WI38 (cell line): ENCODE measurements at regions not wholly inside any gene's neighbourhood (a gene's known extent, or its start where the extent isn't known, plus 50 kb on each side); places are given as distances from the start of the nearest gene placed in this dataset.
"Not testable (repeated sequence)": the region's sequence is repeated elsewhere in the genome, so short reads cannot be mapped to it uniquely, and the experiment has no call there.

Source experiments
- H3K4me3 ChIP-seq: 2 replicates; pipeline ENCODE4 v1.5.1; 2011; ENCODE audit warnings: low read depth, mild to moderate bottlenecking, control low read depth, low read length
- CTCF ChIP-seq: IDR thresholded peaks from 2 replicates; pipeline ENCODE4 v1.5.1; 2012; ENCODE audit warnings: low read depth, mild to moderate bottlenecking, control low read depth, low read length

DNA sequence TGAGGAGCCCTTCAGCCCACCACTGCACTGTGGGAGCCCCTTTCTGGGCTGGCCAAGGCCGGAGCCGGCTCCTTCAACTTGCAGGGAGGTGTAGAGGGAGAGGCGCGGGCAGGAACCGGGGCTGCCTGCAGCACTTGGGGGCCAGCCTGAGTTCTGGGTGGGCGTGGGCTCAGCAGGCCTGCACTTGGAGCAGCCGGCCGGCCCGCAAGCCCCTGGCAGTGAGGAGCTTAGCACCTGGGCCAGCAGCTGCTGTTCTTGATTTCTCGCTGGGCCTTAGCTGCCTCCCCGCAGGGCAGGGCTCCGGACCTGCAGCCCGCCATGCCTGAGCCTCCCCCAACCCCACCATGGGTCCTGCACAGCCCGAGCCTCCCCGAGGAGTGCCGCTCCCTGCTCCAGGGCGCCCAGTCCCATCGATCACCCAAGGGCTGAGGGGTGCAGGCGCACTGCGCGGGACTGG, 101.7 kb upstream of the ADGRB3 start:
- no peak overlapping the region for H3K4me3 ChIP-seq
- no peak for TF ChIP-seq CTCF

DNA sequence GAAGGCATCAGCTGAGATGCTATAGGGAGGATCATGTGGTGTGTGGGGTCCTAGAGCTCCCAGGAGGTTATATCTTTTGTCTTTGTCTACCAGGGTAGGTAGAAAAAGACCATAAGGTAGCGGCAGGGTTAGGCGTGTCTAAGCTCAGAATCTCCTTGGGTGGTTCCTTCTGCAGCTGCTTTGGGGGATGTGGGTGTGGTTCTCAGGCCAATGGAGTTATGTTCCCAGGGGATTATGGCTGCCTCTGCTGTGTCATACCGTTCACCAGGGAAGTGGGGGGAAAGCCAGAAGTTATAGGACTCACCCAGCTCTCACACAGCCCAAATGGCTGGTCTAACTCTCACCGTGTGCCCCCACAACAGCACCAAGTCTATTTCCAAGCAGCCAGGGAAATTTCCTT, 107.4 kb upstream of the ADGRB3 start:
- TF ChIP-seq CTCF, result no peak
- no peak overlapping the region for H3K4me3 ChIP-seq

- H3K4me3 ChIP-seq, result no peak overlapping the region
- TF ChIP-seq CTCF, result no peak
Observed at GRCh38 chr6:68506911-68507310, 128.2 kb upstream of the ADGRB3 start.

DNA sequence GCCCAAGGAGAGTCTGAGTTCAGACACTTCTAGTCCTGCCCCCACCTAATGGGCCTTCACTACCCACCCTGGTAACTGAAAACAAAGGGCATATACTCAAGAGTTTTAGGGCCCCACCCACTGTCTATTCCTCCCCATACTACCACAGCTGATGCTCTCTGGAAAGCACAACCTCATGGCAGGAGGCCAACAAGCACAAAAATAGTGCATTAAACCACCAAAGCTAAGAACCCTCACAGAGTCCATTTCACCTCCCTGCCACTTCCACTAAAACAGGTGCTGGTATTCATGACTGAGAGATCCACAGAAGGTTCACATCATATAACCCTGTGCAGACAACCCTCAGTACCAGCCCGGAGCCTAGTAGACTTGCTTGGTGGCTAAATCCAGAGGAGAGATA, 132.1 kb upstream of the ADGRB3 start:
- TF ChIP-seq CTCF, result no peak

DNA sequence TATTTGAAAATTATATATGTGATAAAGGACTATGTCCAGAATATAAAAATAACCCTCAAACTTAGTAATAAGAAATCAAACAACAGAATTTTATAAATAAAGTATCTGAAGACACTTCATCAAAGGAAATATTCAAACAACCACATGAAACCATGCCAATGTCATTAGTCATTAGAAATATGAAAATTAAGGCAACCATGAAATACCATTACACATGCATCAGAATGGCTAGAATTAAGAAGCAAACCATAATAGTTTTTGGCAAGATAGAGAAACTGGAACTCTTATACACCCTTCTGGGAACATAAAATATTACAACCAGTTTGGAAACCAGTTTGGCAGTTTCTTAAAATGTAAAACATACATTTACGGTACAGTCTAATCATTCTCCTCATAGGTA, 137.2 kb upstream of the ADGRB3 start:
- H3K4me3 ChIP-seq, result no peak overlapping the region
- TF ChIP-seq CTCF, result no peak

More for the DNA sequence above, 132.1 kb upstream of the ADGRB3 start:
- H3K4me3 ChIP-seq, result no peak overlapping the region

- not testable (repeated sequence) for H3K4me3 ChIP-seq
Observed at GRCh38 chr6:68494880-68495279, 140.2 kb upstream of the ADGRB3 start.

DNA sequence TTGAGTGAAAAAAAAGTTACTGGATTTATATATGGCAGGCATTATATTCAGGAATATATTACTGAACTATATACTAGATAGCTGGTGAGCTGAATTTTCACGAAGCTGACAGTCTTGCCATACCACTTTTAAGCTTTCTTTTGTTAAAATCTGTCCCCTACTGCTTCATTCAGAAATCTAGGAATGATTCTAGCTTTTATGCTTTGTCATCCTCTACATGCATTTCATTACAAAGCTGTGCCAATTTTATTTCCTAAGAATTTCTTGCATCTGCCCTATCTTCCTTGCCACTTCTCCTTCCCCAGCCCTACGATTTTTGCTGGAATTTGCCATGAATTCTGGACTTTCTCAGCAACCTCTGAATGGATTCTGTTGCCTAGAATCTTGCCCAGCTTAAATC, 158.5 kb upstream of the ADGRB3 start:
- no peak overlapping the region for H3K4me3 ChIP-seq
- no peak for TF ChIP-seq CTCF

- TF ChIP-seq CTCF, result no peak
- no peak overlapping the region for H3K4me3 ChIP-seq
Observed at GRCh38 chr6:68473433-68474210, 161.5 kb upstream of the ADGRB3 start.
